Kidney capillary endothelial cell (primary cell): ENCODE measurements at regions not wholly inside any gene's neighbourhood (a gene's known extent, or its start where the extent isn't known, plus 50 kb on each side); places are given as distances from the start of the nearest gene placed in this dataset.
"Not testable (repeated sequence)": the region's sequence is repeated elsewhere in the genome, so short reads cannot be mapped to it uniquely, and the experiment has no call there.

Experiments
- DNase-seq: peaks from one replicate; pipeline ENCODE4 v3.0.0-alpha.2; 2018; ENCODE audit warnings: low spot score

- no peak for DNase-seq
Measured at GRCh38 chrX:45485719-45486118, 285.0 kb upstream of the DIPK2B start.

GRCh38 chrX:45479835-45480422 is 279.3 kb upstream of the DIPK2B start:
- DNase-seq, result peak; percentile 48

GRCh38 chrX:45479196-45479834 is 278.6 kb upstream of the DIPK2B start:
- peak; percentile 13 for DNase-seq

GRCh38 chrX:45472968-45473367 is 272.3 kb upstream of the DIPK2B start:
- no peak for DNase-seq

GRCh38 chrX:45467537-45467936 is 266.9 kb upstream of the DIPK2B start:
- not testable (repeated sequence) for DNase-seq

GRCh38 chrX:45455732-45456131 is 255.1 kb upstream of the DIPK2B start:
- not testable (repeated sequence) for DNase-seq

GRCh38 chrX:45454290-45454689 is 253.6 kb upstream of the DIPK2B start:
- no peak for DNase-seq

- DNase-seq, result no peak
Measured at GRCh38 chrX:45449982-45450381, 249.3 kb upstream of the DIPK2B start.

- DNase-seq, result no peak
Measured at GRCh38 chrX:45447995-45448394, 247.3 kb upstream of the DIPK2B start.

GRCh38 chrX:45447331-45447730 is 246.7 kb upstream of the DIPK2B start:
- no peak for DNase-seq

GRCh38 chrX:45445745-45446412 is 245.2 kb upstream of the DIPK2B start:
- peak; percentile 57 for DNase-seq

GRCh38 chrX:45437186-45437585 is 236.5 kb upstream of the DIPK2B start:
- DNase-seq, result no peak

- DNase-seq, result no peak
Measured at GRCh38 chrX:45435481-45435880, 234.8 kb upstream of the DIPK2B start.

- no peak for DNase-seq
Measured at GRCh38 chrX:45434231-45434630, 233.6 kb upstream of the DIPK2B start.

GRCh38 chrX:45428831-45429230 is 228.2 kb upstream of the DIPK2B start:
- no peak for DNase-seq

- no peak for DNase-seq
Measured at GRCh38 chrX:45424326-45424725, 223.7 kb upstream of the DIPK2B start.

GRCh38 chrX:45422216-45422925 is 221.7 kb upstream of the DIPK2B start:
- DNase-seq, result no peak

GRCh38 chrX:45421806-45422205 is 221.1 kb upstream of the DIPK2B start:
- DNase-seq, result no peak

- no peak for DNase-seq
Measured at GRCh38 chrX:45404206-45404605, 203.5 kb upstream of the DIPK2B start.

- DNase-seq, result no peak
Measured at GRCh38 chrX:45401923-45402322, 201.2 kb upstream of the DIPK2B start.

- DNase-seq, result not testable (repeated sequence)
Measured at GRCh38 chrX:45400951-45401725, 200.5 kb upstream of the DIPK2B start.
